Esophagus mucosa (tissue), 1 donor: ENCODE measurements at regions not wholly inside any gene's neighbourhood (a gene's known extent, or its start where the extent isn't known, plus 50 kb on each side); places are given as distances from the start of the nearest gene placed in this dataset.
A peak's percentile ranks its signal among the peaks of the same experiment; 100 is the strongest.

Experiments
- ATAC-seq: fragments of 200-7000 bp; cut with Tn5 transposase; one replicate; pipeline ENCODE4 v1.9.1; 2020
- donor health status: DM: yes; HTN: yes; CAD: no.

DNA sequence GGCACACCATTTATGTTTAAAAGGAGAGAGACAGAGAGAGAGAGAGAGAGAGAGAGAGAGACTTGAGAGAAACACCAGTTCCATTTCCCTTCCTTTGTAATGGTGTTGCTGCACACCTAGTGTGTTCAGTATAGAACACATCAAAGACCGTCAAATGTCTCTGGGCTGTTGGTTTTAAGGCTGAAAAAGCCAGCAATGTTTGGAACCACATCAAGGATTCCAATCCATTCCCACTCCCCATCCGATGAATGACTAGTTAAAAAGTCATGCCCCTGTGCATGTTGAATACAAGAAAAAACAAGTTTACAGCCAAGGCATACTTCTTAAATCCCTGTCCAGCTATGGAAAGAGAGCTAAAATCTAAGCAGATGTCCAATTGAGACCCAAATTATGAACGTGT, 83.0 kb upstream of the IFNE start:
- ATAC-seq, result peak; percentile 28

- no peak for ATAC-seq
These were observed 85.8 kb upstream of the IFNE start for GRCh38 chr9:21567926-21568325.

- no peak for ATAC-seq
These were observed 86.4 kb upstream of the IFNE start for GRCh38 chr9:21568484-21568883.

DNA sequence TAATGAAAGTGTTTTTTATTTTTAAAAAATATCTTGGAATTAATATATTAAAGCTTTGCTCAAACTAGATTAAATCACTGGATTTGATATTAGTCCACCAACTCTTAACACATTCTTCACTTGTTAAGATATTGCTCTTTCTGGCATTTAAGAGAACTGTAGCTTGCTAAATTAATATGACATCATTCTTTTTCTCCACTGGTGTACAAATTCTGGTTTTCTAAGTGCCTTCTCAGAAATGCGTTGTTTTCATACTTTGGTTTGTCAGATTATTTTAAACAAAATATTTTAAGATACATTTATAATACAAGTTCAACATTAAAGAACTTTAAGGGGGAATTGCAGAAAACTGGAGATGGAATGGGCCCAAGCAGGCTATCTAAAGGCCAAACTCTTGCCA, 87.6 kb upstream of the IFNE start:
- no peak for ATAC-seq

GRCh38 chr9:21570643-21571275, 88.6 kb upstream of the IFNE start:
- peak; percentile 28 for ATAC-seq

- no peak for ATAC-seq
These were observed 92.1 kb upstream of the IFNE start for GRCh38 chr9:21574261-21574660.

DNA sequence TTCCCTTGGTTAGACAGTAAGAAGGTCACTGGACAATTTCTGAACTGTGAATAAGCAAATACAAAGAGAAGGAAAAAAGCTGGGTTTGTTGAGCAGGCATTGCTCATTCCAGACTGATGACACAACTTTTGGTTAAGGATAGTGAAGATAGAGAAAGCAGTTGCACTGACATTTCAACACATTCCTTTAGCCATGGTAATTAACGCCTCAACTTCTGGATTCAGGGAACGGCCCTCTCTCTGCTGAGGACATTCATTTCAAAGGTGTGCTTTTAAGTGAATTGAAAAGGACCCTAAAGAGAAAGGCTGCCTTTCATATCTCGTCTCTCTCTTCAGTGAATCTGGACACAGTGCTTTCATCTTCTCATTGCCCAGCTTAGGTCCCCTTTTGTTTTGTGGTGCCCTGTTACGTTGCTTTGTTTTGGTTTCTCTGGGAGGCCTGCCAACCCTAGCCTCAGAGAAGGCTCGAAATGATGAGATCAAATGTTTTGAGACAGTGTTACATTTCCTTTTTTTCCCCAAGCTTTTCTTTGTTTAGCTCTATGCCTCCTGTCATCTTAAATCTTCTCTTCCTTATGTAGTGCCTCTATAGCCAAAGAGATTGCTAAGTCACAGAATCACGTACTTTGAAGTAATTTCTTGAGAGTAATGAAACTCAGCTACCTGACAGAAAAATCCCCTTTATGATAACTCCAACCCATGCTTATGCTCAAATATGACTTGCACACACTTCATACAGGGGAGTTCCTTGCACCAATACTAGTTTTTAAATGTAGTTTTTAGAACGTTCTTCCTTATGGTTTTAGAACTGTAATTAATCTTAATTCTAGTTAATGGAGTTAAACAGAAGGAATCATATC, 94.4 kb upstream of the IFNE start:
- peak; percentile 79 for ATAC-seq

- peak; percentile 31 for ATAC-seq
These were observed 97.1 kb upstream of the IFNE start for GRCh38 chr9:21579247-21579671.

DNA sequence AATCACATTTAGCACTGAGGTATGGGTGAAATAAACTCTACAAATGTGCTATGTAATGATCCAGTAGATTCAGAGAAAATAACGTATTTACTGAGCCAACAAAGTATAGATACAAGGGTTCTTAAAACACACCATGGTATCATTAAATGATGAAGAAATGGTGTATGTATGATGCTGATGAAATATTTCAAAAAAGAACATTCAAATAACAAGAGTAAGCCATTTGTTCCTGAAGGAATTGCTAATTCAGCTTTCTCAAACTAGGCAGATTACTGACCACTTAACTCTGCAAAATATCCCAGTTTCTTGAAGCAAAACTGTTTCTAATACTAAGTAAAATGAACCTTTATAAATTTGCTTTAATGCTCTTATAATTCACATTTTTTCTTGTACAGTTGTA, 97.6 kb upstream of the IFNE start:
- no peak for ATAC-seq

- peak; percentile 48 for ATAC-seq
These were observed 98.7 kb upstream of the IFNE start for GRCh38 chr9:21580636-21581378.

DNA sequence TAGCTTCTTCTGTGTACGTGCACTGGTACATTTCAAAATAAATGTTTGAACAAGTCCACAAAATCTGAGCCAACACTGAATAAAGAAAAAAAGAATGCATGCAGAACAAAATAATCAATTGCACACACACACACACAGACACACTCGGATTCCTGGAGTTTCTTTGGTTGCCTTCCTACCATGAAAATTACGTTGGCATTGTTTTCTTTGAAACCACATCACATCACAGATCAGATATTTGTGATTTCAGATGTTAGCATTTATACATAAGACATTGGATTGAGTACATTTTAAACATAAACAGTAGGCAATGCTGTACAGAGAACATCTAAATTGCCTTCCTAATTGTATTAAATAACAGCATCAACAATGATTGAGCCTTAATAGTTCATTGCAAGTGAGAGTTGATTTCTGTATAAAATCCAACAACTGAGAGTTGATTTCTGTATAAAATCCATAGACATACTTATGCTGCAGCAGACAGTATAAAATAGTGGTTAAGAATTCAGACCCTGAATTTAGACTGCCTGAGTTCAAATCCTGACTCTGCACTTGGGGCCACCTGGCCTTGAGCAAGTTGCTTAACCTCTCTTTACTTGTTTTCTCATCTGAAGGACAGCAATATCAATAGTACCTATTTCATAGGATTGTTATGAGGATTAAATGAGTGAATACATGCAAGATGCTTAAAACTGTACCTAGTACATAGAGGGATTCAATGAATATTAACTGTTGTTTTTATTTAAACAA, 101.7 kb upstream of the IFNE start:
- no peak for ATAC-seq

DNA sequence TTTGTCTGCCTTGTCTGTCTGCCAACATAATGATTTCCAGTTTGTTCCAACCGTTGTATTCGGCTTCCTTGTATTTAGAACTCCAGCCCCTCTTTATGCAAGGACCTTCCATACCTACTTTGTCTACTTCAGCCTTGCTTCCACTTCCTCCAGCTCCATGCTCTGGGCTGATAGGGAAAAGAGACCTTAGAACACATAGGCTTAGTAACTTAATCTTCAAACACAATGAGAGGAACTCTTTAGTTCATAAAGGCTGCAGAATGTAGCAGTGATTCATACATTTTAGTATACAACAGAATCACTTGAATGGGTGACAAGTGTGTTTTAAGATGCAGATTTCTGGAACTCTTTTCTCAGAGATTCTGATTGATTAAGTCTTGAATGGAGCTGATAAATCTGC, 102.8 kb upstream of the IFNE start:
- peak; percentile 74 for ATAC-seq

DNA sequence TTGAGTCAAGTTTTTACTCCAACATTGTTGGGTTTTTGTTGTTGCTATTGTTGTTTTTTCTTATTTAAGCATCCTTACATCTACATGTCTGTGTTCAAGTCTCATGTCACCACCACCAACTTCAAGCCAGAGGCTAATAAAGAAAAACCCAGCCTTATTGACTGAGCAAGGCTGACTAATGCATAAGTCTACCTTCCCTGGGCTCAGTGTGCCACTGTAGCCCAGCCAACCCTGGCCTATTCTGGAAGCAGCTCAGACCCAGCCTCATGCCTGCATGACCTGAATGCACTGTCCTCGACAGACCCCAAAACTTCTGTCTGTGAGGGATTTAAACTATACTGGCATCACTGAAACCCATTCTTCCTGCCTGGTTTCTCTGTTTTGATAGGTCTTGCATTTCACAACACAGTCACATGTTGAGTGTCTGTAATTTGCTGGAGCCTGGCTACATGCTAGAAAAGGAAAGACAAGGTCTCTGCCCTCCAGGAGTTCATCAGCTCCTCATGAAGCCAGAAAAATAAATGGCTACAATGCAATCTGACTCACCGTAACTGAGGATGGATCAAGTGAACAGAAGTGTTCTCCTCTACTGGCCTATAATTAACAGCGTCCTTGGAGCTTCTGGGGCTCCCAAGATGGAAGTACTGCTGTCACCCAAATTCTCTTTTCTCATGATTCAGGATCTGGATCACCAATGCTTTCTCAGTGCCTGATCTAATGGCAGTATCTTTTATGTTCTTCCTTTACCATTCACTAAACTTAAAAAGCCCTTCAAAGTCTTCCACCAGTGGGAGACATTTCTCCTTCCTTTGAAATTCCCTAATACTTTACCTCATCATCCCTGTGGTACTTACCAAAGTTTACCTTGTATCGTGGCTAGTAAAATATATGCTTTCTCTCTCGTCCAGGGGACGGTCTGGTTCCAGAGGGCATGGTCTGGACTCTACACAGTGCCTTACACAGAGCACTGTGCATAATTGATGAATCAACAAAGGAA, 103.9 kb upstream of the IFNE start:
- ATAC-seq, result peak; percentile 67

DNA sequence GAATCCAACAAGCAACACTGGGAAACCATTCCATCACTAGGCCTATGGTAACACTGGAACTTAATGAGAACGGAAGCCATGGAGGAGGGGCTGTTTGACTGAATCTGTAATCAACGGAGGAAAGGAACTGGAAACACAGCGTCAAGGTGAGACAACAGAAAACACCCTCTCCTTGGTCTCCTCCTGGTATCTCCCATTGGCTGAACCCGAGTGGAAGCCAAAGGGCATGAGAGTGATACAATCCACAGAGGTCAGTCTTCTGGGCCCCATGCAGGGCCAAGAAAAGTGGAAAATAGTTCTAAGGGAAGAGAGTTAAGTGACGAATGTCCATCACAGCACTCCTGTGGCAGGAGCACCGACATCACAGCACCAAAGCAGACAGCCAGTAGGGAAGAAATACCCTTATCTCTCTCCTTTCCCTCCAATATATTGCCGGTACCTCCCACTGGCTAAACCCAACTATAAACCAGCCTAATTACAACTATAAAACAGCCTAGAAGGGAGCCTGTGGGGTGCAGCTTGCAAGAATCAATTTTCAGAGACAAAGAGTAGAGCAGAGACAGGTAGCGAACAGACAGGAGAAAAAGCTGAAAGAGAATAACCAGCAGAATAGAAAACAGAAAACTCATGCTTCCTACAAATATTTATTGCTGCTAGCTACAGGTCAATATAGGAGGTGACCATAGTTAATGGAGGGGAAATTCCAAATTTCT, 107.4 kb upstream of the IFNE start:
- no peak for ATAC-seq

GRCh38 chr9:21590058-21590996, 108.2 kb upstream of the IFNE start:
- ATAC-seq, result no peak

- peak; percentile 98 for ATAC-seq
These were observed 109.3 kb upstream of the IFNE start for GRCh38 chr9:21591221-21592062.

GRCh38 chr9:21592063-21592338, 109.9 kb upstream of the IFNE start:
- no peak for ATAC-seq

- no peak for ATAC-seq
These were observed 115.2 kb upstream of the IFNE start for GRCh38 chr9:21597284-21597683.

- no peak for ATAC-seq
These were observed 116.6 kb upstream of the IFNE start for GRCh38 chr9:21598749-21599148.
